DND-41 (cell line): ENCODE measurements at regions not wholly inside any gene's neighbourhood (a gene's known extent, or its start where the extent isn't known, plus 50 kb on each side); places are given as distances from the start of the nearest gene placed in this dataset.

Source experiments
- ATAC-seq: fragments of 200-7000 bp; cut with Tn5 transposase; 3 replicates; pipeline ENCODE4 v1.9.1; 2021; ENCODE audit warnings: low read depth; ENCODE audit not compliant: insufficient read depth
- DNase-seq: peaks from one replicate; pipeline ENCODE4 v3.0.0-alpha.2; 2020
- H2AFZ ChIP-seq: 2 replicates; pipeline ENCODE4 v1.6.0; 2012; ENCODE audit warnings: low read depth, low read length
- H3K27ac ChIP-seq: 2 replicates; pipeline ENCODE4 v1.5.1; 2012; ENCODE audit warnings: low read length, inconsistent platforms
- H3K27me3 ChIP-seq: fragments of 200-600 bp; sonication (generic); 2 replicates; pipeline ENCODE4 v1.6.0; 2012; ENCODE audit warnings: low read length, mild to moderate bottlenecking, inconsistent platforms; ENCODE audit not compliant: insufficient read depth, poor library complexity
- H3K36me3 ChIP-seq: 2 replicates; pipeline ENCODE4 v1.5.1; 2012; ENCODE audit warnings: low read length, inconsistent platforms; ENCODE audit not compliant: insufficient read depth
- H3K4me1 ChIP-seq: 2 replicates; pipeline ENCODE4 v1.5.1; 2012; ENCODE audit warnings: mild to moderate bottlenecking, low read length; ENCODE audit not compliant: insufficient read depth
- H3K4me2 ChIP-seq: 2 replicates; pipeline ENCODE4 v1.6.0; 2012; ENCODE audit warnings: mild to moderate bottlenecking, moderate library complexity, low read length, inconsistent platforms; ENCODE audit not compliant: insufficient read depth
- H3K4me3 ChIP-seq, 2 experiments: fragments of 200-600 bp in 1 of 2; shearing (Covaris generic) in 1 of 2; 2 replicates each; pipeline ENCODE4 v1.5.1; 2012 to 2016; ENCODE audit warnings: inconsistent platforms in 2 of 2, low read length in 2 of 2, mild to moderate bottlenecking in 2 of 2, low read depth in 1 of 2, moderate library complexity in 1 of 2
- H3K79me2 ChIP-seq: 2 replicates; pipeline ENCODE4 v1.6.0; 2012; ENCODE audit warnings: low read length, inconsistent platforms; ENCODE audit not compliant: insufficient read depth
- H3K9ac ChIP-seq: 2 replicates; pipeline ENCODE4 v1.6.0; 2012; ENCODE audit warnings: low read depth, mild to moderate bottlenecking, inconsistent platforms, low read length, moderate library complexity
- H3K9me3 ChIP-seq: 2 replicates; pipeline ENCODE4 v1.5.1; 2012; ENCODE audit warnings: low read length, moderate library complexity, mild to moderate bottlenecking, inconsistent platforms; ENCODE audit not compliant: insufficient read depth, severe bottlenecking
- H4K20me1 ChIP-seq: 2 replicates; pipeline ENCODE4 v1.6.0; 2012; ENCODE audit warnings: low read length; ENCODE audit not compliant: insufficient read depth
- CTCF ChIP-seq: IDR thresholded peaks from 2 replicates; pipeline ENCODE4 v1.5.1; 2012; ENCODE audit warnings: borderline replicate concordance, low read length, moderate library complexity, mild to moderate bottlenecking; ENCODE audit not compliant: poor library complexity, severe bottlenecking; ENCODE audit errors: extremely low read depth
- EZH2 ChIP-seq: IDR thresholded peaks from 3 replicates; pipeline ENCODE4 v1.6.1; 2012; ENCODE audit warnings: borderline replicate concordance, low read depth, mild to moderate bottlenecking, moderate library complexity, low read length, inconsistent platforms; ENCODE audit not compliant: severe bottlenecking

DNA sequence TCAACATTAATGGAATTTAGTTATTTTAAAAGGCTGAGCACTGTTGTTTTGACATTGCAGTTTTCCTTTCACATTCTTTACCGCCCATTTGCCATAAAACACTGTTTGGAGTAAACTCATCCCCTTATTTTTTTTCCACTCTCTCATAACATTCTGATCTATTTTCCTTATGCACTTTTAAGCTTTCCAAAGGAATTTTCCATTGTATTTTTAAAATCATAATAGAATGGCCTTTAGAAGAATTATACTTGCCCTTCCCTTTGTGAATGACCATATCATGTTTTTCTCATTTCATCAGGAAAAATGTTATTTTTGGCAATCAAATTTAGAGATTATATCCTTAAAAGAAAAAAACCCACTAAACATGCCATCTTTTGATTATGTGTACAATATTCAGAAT, 1074.2 kb downstream of the STIM2 start:
- DNase-seq (no peak), ATAC-seq (no peak)
- Histone ChIP-seq H3K9me3 (no peaks in the 10 kb centered on the region), H2AFZ (no peak overlapping the region), H3K4me1 (no peaks in the 10 kb centered on the region), H4K20me1 (no peaks in the 10 kb centered on the region), H3K9ac (no peak overlapping the region), H3K4me2 (no peak overlapping the region), H3K4me3 (no peak overlapping the region), H3K27ac (no peak overlapping the region), H3K27me3 (no peaks in the 10 kb centered on the region), H3K36me3 (no peaks in the 10 kb centered on the region), H3K79me2 (no peaks in the 10 kb centered on the region)
- no peak for TF ChIP-seq EZH2

DNA sequence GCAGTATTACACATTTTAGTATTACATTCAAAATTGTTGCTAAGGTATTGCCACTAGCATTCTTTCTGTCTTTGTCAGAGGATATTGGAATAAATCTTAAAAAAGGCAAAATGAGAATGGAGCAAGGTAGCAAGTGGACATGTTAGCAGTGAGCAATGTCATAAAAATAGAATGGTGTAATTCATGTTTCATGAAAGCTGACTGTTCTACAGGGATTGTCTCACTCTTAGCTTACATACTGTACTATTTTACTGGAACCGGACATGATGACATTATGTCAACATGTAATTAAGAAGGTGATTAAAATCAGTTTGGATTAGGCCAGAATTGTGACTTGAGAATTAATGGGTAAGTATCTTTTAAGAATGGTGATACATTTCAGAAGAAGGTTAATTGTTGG, 1086.2 kb downstream of the STIM2 start:
- no peaks in the 10 kb centered on the region for H3K27me3 ChIP-seq
- ATAC-seq (no peak), DNase-seq (no peak)
- no peaks in the 10 kb centered on the region for H3K4me1 ChIP-seq
- no peak for TF ChIP-seq CTCF
- no peak for TF ChIP-seq EZH2
- H3K36me3 ChIP-seq: no peaks in the 10 kb centered on the region
- no peak overlapping the region for H3K27ac ChIP-seq
- H3K79me2 ChIP-seq: no peaks in the 10 kb centered on the region
- H3K9ac ChIP-seq: no peak overlapping the region
- no peak overlapping the region for H3K4me2 ChIP-seq
- H3K4me3 ChIP-seq: no peak overlapping the region
- H2AFZ ChIP-seq: no peak overlapping the region
- H3K9me3 ChIP-seq: no peaks in the 10 kb centered on the region
- H4K20me1 ChIP-seq: no peaks in the 10 kb centered on the region

GRCh38 chr4:27947302-27947701, 1086.7 kb downstream of the STIM2 start:
- no peak for DNase-seq
- no peak for ATAC-seq
- no peaks in the 10 kb centered on the region for H3K9me3 ChIP-seq
- no peaks in the 10 kb centered on the region for H3K4me1 ChIP-seq
- no peak overlapping the region for H3K9ac ChIP-seq
- no peaks in the 10 kb centered on the region for H3K36me3 ChIP-seq
- TF ChIP-seq EZH2: no peak
- TF ChIP-seq CTCF: no peak
- no peak overlapping the region for H3K4me2 ChIP-seq
- no peak overlapping the region for H3K27ac ChIP-seq
- no peaks in the 10 kb centered on the region for H3K79me2 ChIP-seq
- H2AFZ ChIP-seq: no peak overlapping the region
- no peaks in the 10 kb centered on the region for H3K27me3 ChIP-seq
- H3K4me3 ChIP-seq: no peak overlapping the region
- H4K20me1 ChIP-seq: no peaks in the 10 kb centered on the region

GRCh38 chr4:27964095-27964494, 1103.5 kb downstream of the STIM2 start:
- Histone ChIP-seq H3K9me3 (no peaks in the 10 kb centered on the region), H3K27me3 (no peaks in the 10 kb centered on the region), H3K9ac (no peak overlapping the region), H3K79me2 (no peaks in the 10 kb centered on the region), H2AFZ (no peak overlapping the region), H3K27ac (no peak overlapping the region), H3K36me3 (no peaks in the 10 kb centered on the region), H3K4me1 (no peaks in the 10 kb centered on the region), H4K20me1 (no peaks in the 10 kb centered on the region), H3K4me2 (no peak overlapping the region), H3K4me3 (no peak overlapping the region)
- TF ChIP-seq EZH2 (no peak), CTCF (no peak)
- DNase-seq (no peak), ATAC-seq (no peak)
